Left lung (tissue), 4 donors: ENCODE measurements at regions not wholly inside any gene's neighbourhood (a gene's known extent, or its start where the extent isn't known, plus 50 kb on each side); places are given as distances from the start of the nearest gene placed in this dataset.
A peak's percentile ranks its signal among the peaks of the same experiment; 100 is the strongest.
"Not testable (repeated sequence)": the region's sequence is repeated elsewhere in the genome, so short reads cannot be mapped to it uniquely, and the experiment has no call there.

Experiments
- ATAC-seq: fragments of 200-7000 bp; cut with Tn5 transposase; one replicate; pipeline ENCODE4 v1.9.1; 2020; ENCODE audit warnings: moderate library complexity
- DNase-seq, 4 donors: peaks; one replicate each; pipeline ENCODE4 v3.0.0-alpha.2; 2013 to 2020
- H3K27ac ChIP-seq, 2 donors: fragments of 200-600 bp; sonication (generic) in 1 of 2; one replicate each; pipeline versions ENCODE4 v1.5.0 to v1.8.0; 2020 to 2021
- H3K27me3 ChIP-seq, 2 donors: fragments of 200-600 bp; sonication (generic) in 1 of 2; one replicate each; pipeline versions ENCODE4 v1.5.0 to v1.8.0; 2020 to 2021
- H3K36me3 ChIP-seq, 2 donors: fragments of 200-600 bp; sonication (generic) in 1 of 2; one replicate each; pipeline versions ENCODE4 v1.5.0 to v1.8.0; 2020 to 2021
- H3K4me1 ChIP-seq, 2 donors: fragments of 200-600 bp; one replicate each; pipeline ENCODE4 v1.8.0; 2021
- H3K4me3 ChIP-seq, 2 donors: fragments of 200-600 bp; sonication (generic) in 1 of 2; one replicate each; pipeline versions ENCODE4 v1.5.0 to v1.8.0; 2020 to 2021; ENCODE audit warnings: mild to moderate bottlenecking in 1 of 2
- H3K9me3 ChIP-seq, 2 donors: fragments of 200-600 bp; sonication (generic) in 1 of 2; one replicate each; pipeline versions ENCODE4 v1.5.0 to v1.8.0; 2020 to 2021
- CTCF ChIP-seq, 2 donors: fragments of 200-600 bp; sonication (generic) in 1 of 2; IDR thresholded peaks; one replicate each; pipeline versions ENCODE4 v1.5.0 to v1.8.0; 2021; ENCODE audit warnings: antibody characterized with exemption in 2 of 2
- intact Hi-C, 2 donors: fragments of 100-400 bp; cut with DNase I; formaldehyde crosslinking; loops; one replicate each; pipeline versions ENCODE4 v1.11.2 to v1.14.2; 2022
- donor health status: DM: no; HTN: yes; CAD: no.
- donor health status: DM: no; HTN: no; CAD: no.

DNA sequence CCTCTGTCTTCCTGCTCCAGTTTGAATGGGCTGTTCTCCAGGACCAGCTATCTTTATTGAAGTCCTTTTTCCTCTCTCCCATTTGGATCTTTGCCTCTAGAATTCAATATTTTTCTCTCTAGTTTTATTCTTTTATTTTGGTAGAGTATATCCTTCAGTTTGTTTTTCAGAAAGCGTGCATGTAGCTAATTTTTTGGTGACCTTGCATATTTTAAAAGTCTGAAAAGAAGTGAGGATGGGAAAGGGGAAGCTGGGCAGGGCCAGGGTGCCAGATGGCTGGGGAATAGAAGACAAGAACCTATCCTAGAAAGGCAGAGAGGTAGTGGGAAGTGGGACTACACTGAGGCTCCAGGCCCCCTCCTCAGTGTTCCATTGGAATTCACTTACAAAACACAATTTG, 95.0 kb upstream of the ZBED5 start:
- H3K9me3 ChIP-seq = no peaks in the 10 kb centered on the region
- ATAC-seq (no peak), DNase-seq (no peak)
- H3K4me1 ChIP-seq = no peaks in the 10 kb centered on the region
- no peak for TF ChIP-seq CTCF (IDR thresholded peaks at IDR 0.05)
- H3K36me3 ChIP-seq = no peaks in the 10 kb centered on the region
- H3K4me3 ChIP-seq = no peak overlapping the region
- intact Hi-C loops = no loop called here
- no peak overlapping the region for H3K27ac ChIP-seq
- H3K27me3 ChIP-seq = peaks cover 0 to 4% of the 10 kb centered on the region in 2 donors

DNA sequence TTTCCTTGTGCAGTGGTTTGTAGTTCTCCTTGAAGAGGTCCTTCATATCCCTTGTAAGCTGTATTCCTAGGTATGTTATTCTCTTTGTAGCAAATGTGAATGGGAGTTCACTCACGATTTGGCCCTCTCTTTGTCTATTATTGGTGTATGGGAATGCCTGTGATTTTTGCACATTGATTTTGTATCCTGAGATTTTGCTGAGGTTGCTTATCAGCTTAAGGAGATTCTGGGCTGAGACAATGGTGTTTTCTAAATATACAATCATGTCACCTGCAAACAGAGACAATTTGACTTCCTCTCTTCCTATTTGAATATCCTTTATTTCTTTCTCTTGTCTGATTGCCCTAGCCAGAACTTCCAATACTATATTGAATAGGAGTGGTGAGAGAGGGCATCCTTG, 90.1 kb upstream of the ZBED5 start:
- H3K27ac ChIP-seq, ATAC-seq, H3K4me1 ChIP-seq, H3K27me3 ChIP-seq, H3K9me3 ChIP-seq, intact Hi-C loops, H3K36me3 ChIP-seq, H3K4me3 ChIP-seq, DNase-seq: not testable (repeated sequence)

DNA sequence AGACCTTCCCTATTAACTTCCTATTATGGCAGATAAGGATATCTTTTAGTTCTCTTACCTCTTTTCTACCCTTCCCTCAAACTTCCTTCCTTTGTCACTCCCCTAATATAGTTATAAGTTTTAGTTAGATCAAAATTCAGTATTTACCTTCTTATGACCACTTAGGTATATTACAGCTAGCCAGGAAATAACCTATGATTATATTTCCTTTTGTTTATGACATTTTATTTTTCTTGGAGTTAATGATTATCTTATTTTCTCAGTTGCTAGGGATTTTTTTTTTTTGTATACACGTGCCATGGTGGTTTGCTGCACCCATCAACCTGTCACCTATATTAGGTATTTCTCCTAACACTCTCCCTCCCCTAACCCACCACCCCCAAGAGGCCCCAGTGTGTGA, 88.2 kb upstream of the ZBED5 start:
- TF ChIP-seq CTCF (IDR thresholded peaks at IDR 0.05) = no peak
- Histone ChIP-seq H3K4me3 (no peak overlapping the region), H3K4me1 (no peaks in the 10 kb centered on the region), H3K9me3 (no peaks in the 10 kb centered on the region), H3K36me3 (no peaks in the 10 kb centered on the region), H3K27me3 (no peaks in the 10 kb centered on the region), H3K27ac (no peak overlapping the region)
- no peak for ATAC-seq
- intact Hi-C loops = no loop called here
- DNase-seq = no peak

GRCh38 chr11:10945196-10945595, 87.3 kb upstream of the ZBED5 start:
- Histone ChIP-seq H3K36me3 (no peaks in the 10 kb centered on the region), H3K4me1 (no peaks in the 10 kb centered on the region), H3K4me3 (no peak overlapping the region), H3K9me3 (no peaks in the 10 kb centered on the region), H3K27me3 (no peaks in the 10 kb centered on the region), H3K27ac (no peak overlapping the region)
- ATAC-seq (no peak), DNase-seq (no peak)
- no peak for TF ChIP-seq CTCF (IDR thresholded peaks at IDR 0.05)
- intact Hi-C loops = no loop called here

GRCh38 chr11:10943968-10944367, 86.1 kb upstream of the ZBED5 start:
- no peak for TF ChIP-seq CTCF (IDR thresholded peaks at IDR 0.05)
- no peaks in the 10 kb centered on the region for H3K36me3 ChIP-seq
- no peaks in the 10 kb centered on the region for H3K27me3 ChIP-seq
- ATAC-seq (no peak), DNase-seq (peak in 1 of 4 donors; percentile 62)
- no peak overlapping the region for H3K4me3 ChIP-seq
- H3K9me3 ChIP-seq = no peaks in the 10 kb centered on the region
- no peaks in the 10 kb centered on the region for H3K4me1 ChIP-seq
- intact Hi-C loops = no loop called here
- H3K27ac ChIP-seq = no peak overlapping the region

- no peaks in the 10 kb centered on the region for H3K4me1 ChIP-seq
- no peak for DNase-seq
- no peak for ATAC-seq
- intact Hi-C loops = no loop called here
- no peak overlapping the region for H3K27ac ChIP-seq
- H3K36me3 ChIP-seq = no peaks in the 10 kb centered on the region
- TF ChIP-seq CTCF (IDR thresholded peaks at IDR 0.05) = no peak
- no peaks in the 10 kb centered on the region for H3K9me3 ChIP-seq
- H3K27me3 ChIP-seq = no peaks in the 10 kb centered on the region
- no peak overlapping the region for H3K4me3 ChIP-seq
These were observed 84.8 kb upstream of the ZBED5 start for GRCh38 chr11:10942620-10943019.
